ENCODE measurements at regions not wholly inside any gene's neighbourhood (a gene's known extent, or its start where the extent isn't known, plus 50 kb on each side); places are given as distances from the start of the nearest gene placed in this dataset.
"Not testable (repeated sequence)": the region's sequence is repeated elsewhere in the genome, so short reads cannot be mapped to it uniquely, and the experiment has no call there.

- H3K4me1 ChIP-seq, CTCF ChIA-PET: not testable (repeated sequence)
These were observed 204.9 kb upstream of the HNRNPA3 start for GRCh38 chr2:177007726-177008125.

GRCh38 chr2:177008662-177009061 is 203.9 kb upstream of the HNRNPA3 start:
- FAIRE-seq; H3K4me2 ChIP-seq; H3K4me3 ChIP-seq; H3K27ac ChIP-seq; H3K4me1 ChIP-seq; ATAC-seq; CTCF ChIA-PET; POLR2A ChIA-PET; H3K9me3 ChIP-seq; DNase-seq (ENCODE audit: low read depth in 1 of 2, low spot score in 1 of 2): not testable (repeated sequence)
- 63% methylated on average over 17 of the region's 17 CpGs for WGBS (ENCODE audit: missing lambda C conversion rate)

More at GRCh38 chr2:177007726-177008125, 204.9 kb upstream of the HNRNPA3 start:
- 71% methylated on average over 21 of the region's 28 CpGs for WGBS (ENCODE audit: missing lambda C conversion rate)
- H3K4me3 ChIP-seq; H3K4me2 ChIP-seq; DNase-seq (ENCODE audit: low read depth in 1 of 2, low spot score in 1 of 2); FAIRE-seq; POLR2A ChIA-PET; ATAC-seq; H3K9me3 ChIP-seq; H3K27ac ChIP-seq: not testable (repeated sequence)

DNA sequence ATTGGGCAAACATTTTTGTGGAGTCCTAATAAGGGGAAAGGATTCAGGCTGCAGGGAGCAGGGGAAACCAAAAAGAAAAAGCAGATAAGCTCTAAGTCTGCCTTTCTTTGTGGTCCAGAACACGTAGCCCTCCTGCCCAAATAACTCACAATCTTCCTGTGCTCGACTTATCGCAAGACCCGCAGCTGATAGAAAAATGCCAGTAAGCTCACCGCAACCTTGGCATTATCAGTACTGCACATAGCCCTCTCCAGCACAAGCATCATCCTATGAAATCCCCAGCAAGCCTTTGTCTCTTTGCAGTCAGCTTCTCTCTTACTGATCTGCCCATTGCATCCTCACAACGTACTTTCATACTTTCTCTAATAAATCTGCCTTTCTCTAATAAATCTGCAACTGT is 202.4 kb upstream of the HNRNPA3 start:
- POLR2A ChIA-PET, result no interaction called here
- Histone ChIP-seq H3K4me3 (no peak overlapping the region), H3K27ac (no peak overlapping the region), H3K4me2 (no peak overlapping the region), H3K9me3 (no peaks in the 10 kb centered on the region), H3K4me1 (no peaks in the 10 kb centered on the region)
- WGBS (ENCODE audit: missing lambda C conversion rate), result 59% methylated on average over 6 of the region's 6 CpGs
- TF ChIP-seq POLR2AphosphoS2 (conservative IDR thresholded peaks at IDR 0.05; ENCODE audit: low read length) (no peak), POLR2A (IDR thresholded peaks at IDR 0.05; ENCODE audit: low read length) (no peak), BHLHE40 (IDR thresholded peaks at IDR 0.05; ENCODE audit: low read depth, low read length) (no peak), EHF (CRISPR knock-in tag; IDR thresholded peaks at IDR 0.05) (no peak), JUNB (IDR thresholded peaks at IDR 0.05) (no peak), TP53 (CRISPR knock-in tag; IDR thresholded peaks at IDR 0.05) (no peak), MYC (IDR thresholded peaks at IDR 0.05; ENCODE audit: borderline replicate concordance, low read length) (no peak), KDM1A (IDR thresholded peaks at IDR 0.05; ENCODE audit: low read depth) (no peak), CHD2 (IDR thresholded peaks at IDR 0.05; ENCODE audit: low read length, partially characterized antibody) (no peak), ZSCAN20 (CRISPR knock-in tag; IDR thresholded peaks at IDR 0.05) (no peak)
- no peak for FAIRE-seq
- DNase-seq (ENCODE audit: low read depth in 1 of 2, low spot score in 1 of 2), result no peak
- ATAC-seq, result no peak
- CTCF ChIA-PET, result interaction anchor here (0.6 kb wide), 1 partner anchor 1883 kb away, joined by 3 read pairs; no protein-coding TSS in a partner anchor

GRCh38 chr2:177010861-177011260 is 201.7 kb upstream of the HNRNPA3 start:
- Histone ChIP-seq H3K9me3 (no peaks in the 10 kb centered on the region), H3K4me2 (no peak overlapping the region), H3K4me1 (no peaks in the 10 kb centered on the region), H3K27ac (no peak overlapping the region), H3K4me3 (no peak overlapping the region)
- TF ChIP-seq POLR2AphosphoS2 (conservative IDR thresholded peaks at IDR 0.05; ENCODE audit: low read length) (no peak), ZFP36 (IDR thresholded peaks at IDR 0.05; ENCODE audit: borderline replicate concordance, partially characterized antibody) (no peak), POLR2A (IDR thresholded peaks at IDR 0.05; ENCODE audit: low read length) (no peak), JUN (IDR thresholded peaks at IDR 0.05) (no peak), CBX8 (IDR thresholded peaks at IDR 0.05) (no peak), RAD21 (conservative IDR thresholded peaks at IDR 0.05 in 1 of 2, IDR thresholded peaks at IDR 0.05 in 1 of 2) (no peak), ATOH8 (CRISPR knock-in tag; IDR thresholded peaks at IDR 0.05; ENCODE audit: low read depth) (no peak), KDM5A (IDR thresholded peaks at IDR 0.05) (no peak), NFE2L2 (conservative IDR thresholded peaks at IDR 0.05; ENCODE audit: low read length) (no peak), REST (IDR thresholded peaks at IDR 0.05) (no peak), EHMT2 (IDR thresholded peaks at IDR 0.05; ENCODE audit: low read depth) (no peak), TP53 (CRISPR knock-in tag; IDR thresholded peaks at IDR 0.05) (no peak), EHF (CRISPR knock-in tag; IDR thresholded peaks at IDR 0.05) (no peak), GATA3 (IDR thresholded peaks at IDR 0.05; ENCODE audit: borderline replicate concordance) (no peak), CHD2 (IDR thresholded peaks at IDR 0.05; ENCODE audit: low read length, partially characterized antibody) (no peak)
- TF ChIP-seq, protein P1, sequence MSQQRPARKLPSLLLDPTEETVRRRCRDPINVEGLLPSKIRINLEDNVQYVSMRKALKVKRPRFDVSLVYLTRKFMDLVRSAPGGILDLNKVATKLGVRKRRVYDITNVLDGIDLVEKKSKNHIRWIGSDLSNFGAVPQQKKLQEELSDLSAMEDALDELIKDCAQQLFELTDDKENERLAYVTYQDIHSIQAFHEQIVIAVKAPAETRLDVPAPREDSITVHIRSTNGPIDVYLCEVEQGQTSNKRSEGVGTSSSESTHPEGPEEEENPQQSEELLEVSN (IDR thresholded peaks at IDR 0.05; ENCODE audit: borderline replicate concordance, low read depth), result no peak
- ChIA-PET CTCF (no interaction called here), POLR2A (no interaction called here)
- 0% methylated on average over 1 of the region's 1 CpG for WGBS (ENCODE audit: missing lambda C conversion rate)
- DNase-seq (ENCODE audit: low read depth in 1 of 2, low spot score in 1 of 2) (no peak), ATAC-seq (no peak), FAIRE-seq (no peak)

All from A549 (cell line).